ENCODE measurements at regions not wholly inside any gene's neighbourhood (a gene's known extent, or its start where the extent isn't known, plus 50 kb on each side); places are given as distances from the start of the nearest gene placed in this dataset.

- Histone ChIP-seq H3K27me3 (ENCODE audit: control insufficient read depth, insufficient read depth, low read length) (no peaks in the 10 kb centered on the region), H3K4me3 (ENCODE audit: low read depth, low read length) (no peak overlapping the region), H3K36me3 (ENCODE audit: control insufficient read depth, insufficient read depth, low read length) (no peaks in the 10 kb centered on the region)
- peak; percentile 81 for DNase-seq (ENCODE audit: low read depth)
- TF ChIP-seq CTCF (IDR thresholded peaks at IDR 0.05; ENCODE audit: insufficient read depth, low read length, poor library complexity, severe bottlenecking): no peak
Observed at GRCh38 chr7:79692015-79692414, 238.5 kb upstream of the MAGI2 start.

- no peak for DNase-seq (ENCODE audit: low read depth)
- no peak for TF ChIP-seq CTCF (IDR thresholded peaks at IDR 0.05; ENCODE audit: insufficient read depth, low read length, poor library complexity, severe bottlenecking)
- no peak overlapping the region for H3K4me3 ChIP-seq (ENCODE audit: low read depth, low read length)
- no peaks in the 10 kb centered on the region for H3K27me3 ChIP-seq (ENCODE audit: control insufficient read depth, insufficient read depth, low read length)
- no peaks in the 10 kb centered on the region for H3K36me3 ChIP-seq (ENCODE audit: control insufficient read depth, insufficient read depth, low read length)
Observed at GRCh38 chr7:79691074-79691473, 237.6 kb upstream of the MAGI2 start.

- H3K27me3 ChIP-seq (ENCODE audit: control insufficient read depth, insufficient read depth, low read length): no peaks in the 10 kb centered on the region
- no peak overlapping the region for H3K4me3 ChIP-seq (ENCODE audit: low read depth, low read length)
- no peaks in the 10 kb centered on the region for H3K36me3 ChIP-seq (ENCODE audit: control insufficient read depth, insufficient read depth, low read length)
- no peak for DNase-seq (ENCODE audit: low read depth)
- no peak for TF ChIP-seq CTCF (IDR thresholded peaks at IDR 0.05; ENCODE audit: insufficient read depth, low read length, poor library complexity, severe bottlenecking)
Observed at GRCh38 chr7:79684384-79684783, 230.9 kb upstream of the MAGI2 start.

GRCh38 chr7:79683916-79684315, 230.4 kb upstream of the MAGI2 start:
- no peak overlapping the region for H3K4me3 ChIP-seq (ENCODE audit: low read depth, low read length)
- no peaks in the 10 kb centered on the region for H3K36me3 ChIP-seq (ENCODE audit: control insufficient read depth, insufficient read depth, low read length)
- no peaks in the 10 kb centered on the region for H3K27me3 ChIP-seq (ENCODE audit: control insufficient read depth, insufficient read depth, low read length)
- no peak for DNase-seq (ENCODE audit: low read depth)
- no peak for TF ChIP-seq CTCF (IDR thresholded peaks at IDR 0.05; ENCODE audit: insufficient read depth, low read length, poor library complexity, severe bottlenecking)

GRCh38 chr7:79683185-79683890, 229.9 kb upstream of the MAGI2 start:
- H3K27me3 ChIP-seq (ENCODE audit: control insufficient read depth, insufficient read depth, low read length): no peaks in the 10 kb centered on the region
- no peak for TF ChIP-seq CTCF (IDR thresholded peaks at IDR 0.05; ENCODE audit: insufficient read depth, low read length, poor library complexity, severe bottlenecking)
- H3K36me3 ChIP-seq (ENCODE audit: control insufficient read depth, insufficient read depth, low read length): no peaks in the 10 kb centered on the region
- DNase-seq (ENCODE audit: low read depth): no peak
- no peak overlapping the region for H3K4me3 ChIP-seq (ENCODE audit: low read depth, low read length)

GRCh38 chr7:79681454-79681853, 228.0 kb upstream of the MAGI2 start:
- Histone ChIP-seq H3K27me3 (ENCODE audit: control insufficient read depth, insufficient read depth, low read length) (no peaks in the 10 kb centered on the region), H3K36me3 (ENCODE audit: control insufficient read depth, insufficient read depth, low read length) (no peaks in the 10 kb centered on the region), H3K4me3 (ENCODE audit: low read depth, low read length) (no peak overlapping the region)
- no peak for DNase-seq (ENCODE audit: low read depth)
- TF ChIP-seq CTCF (IDR thresholded peaks at IDR 0.05; ENCODE audit: insufficient read depth, low read length, poor library complexity, severe bottlenecking): no peak
